GM21737 (cell line): ENCODE measurements at regions not wholly inside any gene's neighbourhood (a gene's known extent, or its start where the extent isn't known, plus 50 kb on each side); places are given as distances from the start of the nearest gene placed in this dataset.
"Not testable (repeated sequence)": the region's sequence is repeated elsewhere in the genome, so short reads cannot be mapped to it uniquely, and the experiment has no call there.

Source experiments
- ATAC-seq: cut with Tn5 transposase; IDR thresholded peaks from one replicate; pipeline ENCODE4 v1.9.1; 2021; ENCODE audit warnings: mild to moderate bottlenecking, moderate library complexity; ENCODE audit not compliant: unreplicated experiment

DNA sequence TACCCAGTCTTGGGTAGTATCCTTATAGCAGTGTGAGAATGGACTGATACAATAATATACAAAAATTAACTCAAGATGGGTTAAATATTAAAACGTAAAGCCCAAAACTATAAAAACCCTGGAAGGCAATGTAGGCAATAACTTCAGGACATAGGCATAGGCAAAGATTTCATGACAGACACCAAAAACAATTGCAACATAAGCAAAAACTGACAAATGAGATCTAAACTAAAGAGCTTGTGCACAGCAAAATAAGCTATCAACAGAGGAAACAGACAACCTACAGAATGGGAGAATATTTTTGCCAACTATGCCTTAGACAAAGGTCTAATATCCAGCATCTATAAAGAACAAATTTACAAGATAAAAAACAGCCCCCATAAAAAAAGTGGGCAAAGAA is 204.8 kb upstream of the CCDC54 start:
- ATAC-seq = no peak

DNA sequence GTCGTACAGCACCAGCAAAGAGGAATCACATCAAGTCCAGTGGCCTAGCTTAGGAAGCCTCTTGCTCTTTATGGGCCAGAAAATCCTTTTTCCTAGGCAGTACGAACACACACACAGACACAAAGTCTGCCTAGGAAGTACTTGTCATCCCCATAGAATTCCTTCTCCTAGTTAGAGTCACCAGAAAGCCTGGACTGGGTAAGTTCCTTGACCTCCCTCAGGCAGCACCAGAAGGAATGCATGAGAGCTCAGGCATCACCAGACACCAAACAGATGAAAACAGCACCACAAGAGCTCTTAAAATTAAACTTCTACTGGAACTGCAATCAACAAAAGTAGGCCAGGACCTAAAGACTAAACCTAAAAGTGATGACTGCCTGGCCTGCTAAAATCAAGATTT is 192.9 kb upstream of the CCDC54 start:
- no peak for ATAC-seq

- ATAC-seq = no peak
Observed at GRCh38 chr3:107188262-107188661, 189.0 kb upstream of the CCDC54 start.

- no peak for ATAC-seq
Observed at GRCh38 chr3:107189158-107189791, 188.0 kb upstream of the CCDC54 start.

GRCh38 chr3:107193116-107193515 is 184.1 kb upstream of the CCDC54 start:
- no peak for ATAC-seq

GRCh38 chr3:107198581-107199181 is 178.6 kb upstream of the CCDC54 start:
- no peak for ATAC-seq

- ATAC-seq = no peak
Observed at GRCh38 chr3:107201146-107201545, 176.1 kb upstream of the CCDC54 start.

GRCh38 chr3:107202885-107203284 is 174.4 kb upstream of the CCDC54 start:
- not testable (repeated sequence) for ATAC-seq

DNA sequence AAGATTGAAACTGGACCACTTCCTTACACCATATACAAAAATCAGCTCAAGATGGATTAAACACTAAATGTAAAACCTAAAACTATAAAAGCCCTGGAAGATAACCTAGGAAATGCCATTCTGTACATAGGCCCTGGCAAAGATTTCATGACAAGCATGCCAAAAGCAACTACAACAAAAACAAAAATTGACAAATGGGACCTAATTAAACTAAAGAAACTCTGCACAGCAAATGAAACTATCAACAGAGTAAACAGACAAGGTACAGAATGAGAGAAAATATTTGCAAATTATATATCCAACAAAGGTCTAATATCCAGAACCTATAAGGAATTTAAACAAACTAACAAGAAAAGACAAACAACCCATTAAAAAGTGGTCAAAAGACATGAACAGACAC is 173.1 kb upstream of the CCDC54 start:
- ATAC-seq = no peak

DNA sequence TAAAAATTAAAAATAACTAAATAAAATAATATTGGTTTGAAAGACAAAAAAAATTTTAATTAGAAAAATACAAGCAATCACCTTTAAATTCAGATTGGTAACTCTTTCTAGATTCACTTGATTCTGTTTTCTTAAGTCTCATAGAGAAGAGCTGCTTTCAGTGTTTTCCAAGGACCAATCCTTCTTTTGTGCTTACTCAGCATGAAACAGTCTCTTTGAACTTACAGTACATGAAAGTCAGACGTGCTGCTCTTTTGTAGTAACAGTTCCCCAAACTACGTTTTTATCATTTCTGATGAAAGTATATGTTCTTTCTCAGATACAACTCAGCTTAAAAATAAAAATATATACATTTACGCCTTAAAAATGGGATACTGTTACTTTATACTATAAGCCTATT is 171.9 kb upstream of the CCDC54 start:
- no peak for ATAC-seq

DNA sequence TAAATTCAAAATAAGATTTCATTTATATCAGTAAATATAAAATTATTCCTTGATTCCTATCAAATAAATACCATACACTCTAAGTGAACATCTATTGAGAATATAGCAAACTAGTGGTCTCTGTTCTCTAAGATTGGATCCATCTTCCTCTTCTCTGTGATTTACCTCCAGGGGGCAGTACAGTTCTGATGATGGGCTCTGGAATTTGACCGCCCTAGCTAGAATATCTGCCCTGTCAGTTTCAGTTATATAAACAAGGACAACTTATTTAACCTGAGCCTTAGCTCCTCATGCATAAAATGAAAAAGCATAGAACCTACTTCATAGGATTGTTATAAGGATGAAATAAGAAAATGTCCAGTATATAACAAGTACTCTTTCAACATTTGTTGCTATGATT is 171.1 kb upstream of the CCDC54 start:
- ATAC-seq = no peak

DNA sequence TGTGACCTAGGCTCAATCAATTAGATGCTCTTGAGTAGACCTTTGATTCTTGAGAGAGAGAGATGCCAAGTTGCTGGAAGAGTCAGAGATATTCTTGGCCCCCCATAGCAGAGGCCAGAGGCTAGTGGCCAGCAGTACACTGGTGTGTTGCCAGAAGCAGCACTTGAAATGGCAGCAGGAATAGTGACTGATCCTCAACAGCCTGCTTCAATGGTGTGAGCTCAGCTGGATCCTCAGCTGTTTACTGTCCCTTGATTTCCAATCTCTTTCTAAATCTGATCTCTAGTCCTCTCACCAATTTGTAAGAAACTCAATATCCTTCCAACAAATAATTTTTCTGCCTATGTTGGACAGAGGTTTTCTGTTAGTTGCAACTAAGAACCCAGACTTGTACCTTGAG is 170.3 kb upstream of the CCDC54 start:
- ATAC-seq = no peak

GRCh38 chr3:107208100-107208499 is 169.1 kb upstream of the CCDC54 start:
- no peak for ATAC-seq

GRCh38 chr3:107208796-107209195 is 168.4 kb upstream of the CCDC54 start:
- ATAC-seq = no peak

GRCh38 chr3:107209302-107209990 is 167.8 kb upstream of the CCDC54 start:
- no peak for ATAC-seq

GRCh38 chr3:107211608-107212007 is 165.6 kb upstream of the CCDC54 start:
- no peak for ATAC-seq

DNA sequence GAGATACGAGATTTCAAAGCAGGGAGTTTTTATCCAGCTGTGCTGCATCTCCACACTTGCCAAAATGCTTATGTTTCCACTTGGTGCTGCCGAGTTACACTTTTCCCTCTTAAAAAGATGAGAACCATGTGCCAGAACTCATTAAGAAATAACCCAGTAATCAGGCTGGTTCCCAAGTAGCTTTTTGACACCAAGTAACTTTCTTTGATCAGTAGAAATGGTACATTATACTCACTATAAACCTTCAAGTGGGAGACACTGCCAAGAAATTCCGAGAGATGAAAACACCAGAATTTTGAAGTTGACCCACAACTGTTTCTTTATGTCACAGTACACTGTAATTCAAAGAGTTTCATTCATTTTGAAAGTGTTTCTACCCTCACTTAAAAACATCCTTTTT is 164.6 kb upstream of the CCDC54 start:
- ATAC-seq = no peak

DNA sequence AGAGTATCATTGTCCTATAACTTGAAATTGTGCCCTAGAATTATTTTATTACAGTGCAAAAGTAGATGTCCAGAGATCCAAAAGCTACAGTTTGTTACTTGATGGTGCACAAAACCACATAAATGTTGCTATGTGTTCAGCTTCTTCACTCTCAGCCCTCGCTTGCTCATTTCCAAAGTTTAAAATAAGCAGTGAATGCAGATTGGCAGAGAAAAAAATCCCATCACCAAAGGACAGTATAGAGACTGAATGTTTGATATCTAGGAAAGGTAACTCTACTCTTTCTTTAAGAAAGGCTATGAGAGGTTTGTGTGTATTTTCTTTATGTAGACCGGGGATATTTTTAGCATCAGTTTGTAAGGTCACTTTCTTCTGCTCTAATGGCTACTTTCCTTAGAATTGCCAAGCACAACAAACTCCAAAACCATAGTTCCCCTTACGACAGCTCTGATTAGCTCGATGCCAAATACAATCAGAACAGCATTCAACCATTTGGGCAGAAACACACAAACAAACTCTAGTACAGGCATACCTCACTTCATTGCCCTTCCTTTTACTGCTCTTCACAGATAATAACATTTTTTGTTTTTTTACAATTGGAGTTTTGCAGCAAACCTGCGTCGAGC is 164.1 kb upstream of the CCDC54 start:
- no peak for ATAC-seq

- ATAC-seq = no peak
Observed at GRCh38 chr3:107216229-107216628, 161.0 kb upstream of the CCDC54 start.

DNA sequence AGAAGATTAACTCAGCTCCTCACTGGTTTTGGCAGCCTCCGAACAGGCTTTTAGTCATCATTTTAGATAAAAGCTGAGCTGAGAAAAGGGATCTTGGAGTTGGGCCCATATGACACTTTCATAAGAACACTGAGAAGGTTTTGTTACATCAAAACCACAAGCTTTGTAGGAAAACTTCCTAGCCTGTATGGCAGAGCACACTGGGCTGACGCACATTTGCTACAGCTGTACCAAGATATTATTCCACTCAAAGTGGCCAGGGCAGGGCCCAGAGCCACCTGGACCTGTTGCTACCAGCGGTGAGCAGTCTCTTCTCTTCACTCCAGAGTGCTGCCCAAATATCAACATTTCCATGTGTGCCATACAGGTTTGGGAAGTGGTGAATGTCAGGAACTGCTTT is 160.5 kb upstream of the CCDC54 start:
- ATAC-seq = no peak

DNA sequence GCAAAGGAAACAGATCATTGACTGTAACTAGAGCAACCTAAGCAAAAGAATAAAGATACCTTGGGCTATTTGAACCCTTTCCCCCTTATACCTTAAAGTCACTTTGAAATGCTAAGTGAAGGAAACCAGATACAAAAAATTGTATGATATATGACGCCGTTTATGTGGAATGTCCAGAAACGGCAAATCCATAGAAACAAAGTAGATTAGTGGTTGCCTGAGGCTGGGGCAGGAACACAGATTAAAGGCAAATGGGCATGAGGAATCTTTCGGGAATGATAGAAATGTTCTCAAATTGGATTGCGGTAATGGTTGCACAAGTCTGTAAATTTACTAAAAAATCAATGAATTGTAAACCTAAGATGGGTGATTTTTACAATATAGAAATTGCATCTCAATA is 160.1 kb upstream of the CCDC54 start:
- no peak for ATAC-seq

GRCh38 chr3:107218864-107219269 is 158.4 kb upstream of the CCDC54 start:
- no peak for ATAC-seq
